ENCODE measurements at regions not wholly inside any gene's neighbourhood (a gene's known extent, or its start where the extent isn't known, plus 50 kb on each side); places are given as distances from the start of the nearest gene placed in this dataset.

- TF ChIP-seq CTCF (conservative IDR thresholded peaks at IDR 0.05 in 1 of 2, IDR thresholded peaks at IDR 0.05 in 1 of 2; ENCODE audit: extremely low read depth in 1 of 2, insufficient read depth in 1 of 2, low read depth in 1 of 2, low read length in 2 of 2) (no peak), EZH2 (IDR thresholded peaks at IDR 0.05; ENCODE audit: borderline replicate concordance, low read length) (no peak)
Measured at GRCh38 chr3:157838457-157838856, 267.8 kb downstream of the SHOX2 start.

Data from mammary epithelial cell (primary cell).